NT2/D1 (cell line): ENCODE measurements at regions not wholly inside any gene's neighbourhood (a gene's known extent, or its start where the extent isn't known, plus 50 kb on each side); places are given as distances from the start of the nearest gene placed in this dataset.

Experiments used
- DNase-seq: peaks from one replicate; pipeline ENCODE4 v3.0.0-alpha.2; 2011; ENCODE audit warnings: low read depth, low spot score
- H3K27me3 ChIP-seq: 2 replicates; pipeline ENCODE4 v1.6.0; 2011; ENCODE audit warnings: mild to moderate bottlenecking; ENCODE audit not compliant: insufficient read length, insufficient read depth
- H3K36me3 ChIP-seq: 2 replicates; pipeline ENCODE4 v1.6.1; 2011; ENCODE audit warnings: mild to moderate bottlenecking, low read length, mixed read lengths; ENCODE audit not compliant: insufficient read depth, insufficient read length
- H3K4me1 ChIP-seq: 2 replicates; pipeline ENCODE4 v1.5.1; 2011; ENCODE audit not compliant: insufficient read depth, insufficient read length
- H3K4me3 ChIP-seq: 2 replicates; pipeline ENCODE4 v1.5.1; 2011; ENCODE audit warnings: low read depth; ENCODE audit not compliant: insufficient read length
- H3K9ac ChIP-seq: 2 replicates; pipeline ENCODE4 v1.6.0; 2011; ENCODE audit warnings: low read depth; ENCODE audit not compliant: insufficient read length
- H3K9me3 ChIP-seq: 2 replicates; pipeline ENCODE4 v1.5.1; 2011; ENCODE audit warnings: mild to moderate bottlenecking, low read length; ENCODE audit not compliant: insufficient read depth
- SUZ12 ChIP-seq: IDR thresholded peaks from 2 replicates; pipeline ENCODE4 v1.6.1; 2011; ENCODE audit not compliant: insufficient read length, insufficient read depth; ENCODE audit errors: extremely low read depth
- YY1 ChIP-seq: IDR thresholded peaks from 2 replicates; pipeline ENCODE4 v1.6.1; 2011; ENCODE audit not compliant: insufficient read length, insufficient read depth
- ZNF274 ChIP-seq: IDR thresholded peaks from 2 replicates; pipeline ENCODE4 v1.6.1; 2011; ENCODE audit warnings: mild to moderate bottlenecking, low read depth, low read length

- H3K4me1 ChIP-seq = no peaks in the 10 kb centered on the region
- no peak overlapping the region for H3K4me3 ChIP-seq
- DNase-seq = no peak
- no peaks in the 10 kb centered on the region for H3K27me3 ChIP-seq
- no peak overlapping the region for H3K9ac ChIP-seq
- H3K9me3 ChIP-seq = no peaks in the 10 kb centered on the region
- TF ChIP-seq SUZ12 (no peak), YY1 (no peak), ZNF274 (no peak)
- H3K36me3 ChIP-seq = no peaks in the 10 kb centered on the region
These were observed 791.3 kb upstream of the SOX9 start for GRCh38 chr17:71329310-71330098.

DNA sequence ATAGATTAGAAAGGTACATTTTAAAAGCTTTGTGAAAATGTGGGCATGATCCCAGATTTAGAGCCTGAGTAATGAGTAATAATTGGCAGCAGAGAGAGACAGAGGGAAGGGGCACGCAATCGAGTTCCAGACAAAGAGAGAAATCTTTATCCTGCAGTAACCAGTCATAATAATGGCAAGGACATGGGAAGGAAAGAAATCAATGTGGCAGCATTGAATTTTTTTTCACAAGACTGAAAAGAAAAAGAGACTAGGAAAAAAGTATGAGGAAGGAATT lies 790.8 kb upstream of the SOX9 start:
- no peaks in the 10 kb centered on the region for H3K27me3 ChIP-seq
- H3K36me3 ChIP-seq = no peaks in the 10 kb centered on the region
- no peaks in the 10 kb centered on the region for H3K9me3 ChIP-seq
- H3K4me1 ChIP-seq = no peaks in the 10 kb centered on the region
- TF ChIP-seq ZNF274 (no peak), SUZ12 (no peak), YY1 (no peak)
- DNase-seq = no peak
- H3K4me3 ChIP-seq = no peak overlapping the region
- H3K9ac ChIP-seq = no peak overlapping the region

DNA sequence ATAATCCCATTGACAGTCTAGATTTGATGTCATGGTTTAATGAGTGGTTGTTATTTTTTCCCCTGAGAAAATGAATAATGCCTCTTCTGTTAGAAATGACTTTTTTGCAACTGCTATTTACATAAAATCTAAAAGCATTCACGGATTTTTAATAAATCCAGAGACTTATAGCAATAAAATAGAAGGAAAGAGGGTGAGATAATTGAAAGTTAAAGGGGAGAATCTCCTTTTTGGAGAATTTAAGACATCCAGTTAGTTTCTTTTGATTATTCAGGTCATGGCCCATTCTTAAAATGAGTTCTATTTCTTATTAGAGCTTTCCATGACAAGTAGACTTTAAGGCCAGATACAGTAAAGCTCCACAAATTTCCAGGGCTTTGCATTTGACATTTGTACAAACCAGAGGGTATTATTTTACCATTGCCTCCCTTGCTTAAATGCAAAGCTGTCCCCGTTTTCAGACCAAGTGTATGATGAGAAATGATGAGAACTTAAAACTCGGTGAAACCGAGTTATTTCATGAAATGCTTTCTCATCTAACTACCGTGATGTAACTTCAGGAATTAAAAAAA lies 789.0 kb upstream of the SOX9 start:
- no peak overlapping the region for H3K4me3 ChIP-seq
- H3K4me1 ChIP-seq = no peaks in the 10 kb centered on the region
- TF ChIP-seq SUZ12 = no peak
- TF ChIP-seq ZNF274 = no peak
- no peak for TF ChIP-seq YY1
- no peak overlapping the region for H3K9ac ChIP-seq
- no peaks in the 10 kb centered on the region for H3K9me3 ChIP-seq
- H3K36me3 ChIP-seq = no peaks in the 10 kb centered on the region
- H3K27me3 ChIP-seq = no peaks in the 10 kb centered on the region
- no peak for DNase-seq

DNA sequence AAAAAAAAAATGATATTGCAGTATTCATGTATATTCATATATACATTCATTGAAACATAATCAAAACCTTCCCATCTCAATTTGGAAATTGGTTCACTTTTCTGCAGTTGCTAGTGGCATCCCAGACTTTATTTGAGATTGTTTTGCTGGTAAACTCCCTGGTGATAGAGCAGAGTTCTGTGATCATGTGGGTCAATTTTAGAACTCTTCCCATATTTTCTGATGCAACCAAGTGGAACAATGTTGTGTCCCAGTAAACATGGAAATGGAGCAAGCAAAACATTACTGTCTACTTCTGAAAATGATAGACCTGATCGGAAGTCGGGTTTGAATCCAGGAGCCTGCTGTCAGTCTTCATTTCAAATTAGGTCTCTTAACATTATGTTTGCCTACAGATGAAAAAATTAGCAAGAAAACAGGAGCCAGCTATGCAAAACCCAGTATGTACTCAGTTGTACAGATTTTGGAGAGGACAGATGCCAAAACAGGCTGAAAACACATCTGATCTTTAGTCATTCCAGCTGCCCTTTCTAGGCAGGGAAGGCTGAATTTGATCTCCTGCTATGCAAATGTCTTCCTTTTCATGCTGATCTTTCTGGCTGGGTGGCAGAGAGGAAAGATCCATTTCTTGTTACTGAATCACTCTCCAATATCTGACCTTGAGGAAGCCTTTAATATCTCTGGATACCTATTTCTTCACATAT lies 786.6 kb upstream of the SOX9 start:
- H3K4me3 ChIP-seq = no peak overlapping the region
- TF ChIP-seq SUZ12 (no peak), ZNF274 (no peak), YY1 (no peak)
- H3K27me3 ChIP-seq = no peaks in the 10 kb centered on the region
- H3K36me3 ChIP-seq = no peaks in the 10 kb centered on the region
- H3K4me1 ChIP-seq = no peaks in the 10 kb centered on the region
- no peaks in the 10 kb centered on the region for H3K9me3 ChIP-seq
- DNase-seq = peak; percentile 5
- H3K9ac ChIP-seq = no peak overlapping the region

- Histone ChIP-seq H3K36me3 (no peaks in the 10 kb centered on the region), H3K9ac (no peak overlapping the region), H3K4me3 (no peak overlapping the region), H3K27me3 (no peaks in the 10 kb centered on the region), H3K9me3 (no peaks in the 10 kb centered on the region), H3K4me1 (no peaks in the 10 kb centered on the region)
- TF ChIP-seq YY1 (no peak), ZNF274 (no peak), SUZ12 (no peak)
- DNase-seq = no peak
These were observed 785.6 kb upstream of the SOX9 start for GRCh38 chr17:71335212-71335611.

GRCh38 chr17:71337938-71338337 lies 782.9 kb upstream of the SOX9 start:
- no peak overlapping the region for H3K4me3 ChIP-seq
- H3K27me3 ChIP-seq = no peaks in the 10 kb centered on the region
- no peak for DNase-seq

DNA sequence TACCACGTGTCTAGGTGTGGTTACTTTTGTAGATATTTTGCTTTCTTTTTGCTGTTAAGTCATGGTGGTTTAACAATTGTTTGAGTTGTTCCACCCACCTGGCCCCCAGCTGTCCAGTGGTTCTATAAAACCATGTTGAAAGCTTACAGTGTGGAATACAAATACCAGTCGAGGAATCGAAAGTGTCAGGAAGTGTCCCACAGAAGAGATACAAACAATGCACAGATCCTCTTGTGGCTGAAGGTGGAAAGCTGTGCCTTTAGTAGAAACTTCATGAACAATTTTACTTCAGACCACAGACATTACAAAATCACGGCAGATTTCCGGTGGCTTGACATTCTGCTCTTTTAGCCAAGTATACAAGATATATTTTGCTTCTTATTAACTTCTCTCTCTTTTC lies 782.4 kb upstream of the SOX9 start:
- no peaks in the 10 kb centered on the region for H3K27me3 ChIP-seq

More at GRCh38 chr17:71337938-71338337, 782.9 kb upstream of the SOX9 start:
- H3K9me3 ChIP-seq = no peaks in the 10 kb centered on the region
- H3K9ac ChIP-seq = no peak overlapping the region
- TF ChIP-seq ZNF274 (no peak), SUZ12 (no peak), YY1 (no peak)
- H3K4me1 ChIP-seq = no peaks in the 10 kb centered on the region
- no peaks in the 10 kb centered on the region for H3K36me3 ChIP-seq

GRCh38 chr17:71339206-71339605 lies 781.6 kb upstream of the SOX9 start:
- Histone ChIP-seq H3K4me3 (no peak overlapping the region), H3K9me3 (no peaks in the 10 kb centered on the region), H3K4me1 (no peaks in the 10 kb centered on the region), H3K36me3 (no peaks in the 10 kb centered on the region), H3K9ac (no peak overlapping the region), H3K27me3 (no peaks in the 10 kb centered on the region)
- no peak for TF ChIP-seq YY1
- no peak for TF ChIP-seq SUZ12
- no peak for TF ChIP-seq ZNF274
- DNase-seq = no peak

More for the DNA sequence above, 782.4 kb upstream of the SOX9 start:
- no peak overlapping the region for H3K9ac ChIP-seq
- no peaks in the 10 kb centered on the region for H3K4me1 ChIP-seq
- H3K36me3 ChIP-seq = no peaks in the 10 kb centered on the region
- TF ChIP-seq YY1 (no peak), SUZ12 (no peak)
- H3K4me3 ChIP-seq = no peak overlapping the region
- no peaks in the 10 kb centered on the region for H3K9me3 ChIP-seq
- DNase-seq = no peak
